T-helper 2 cell treated with Interferon-gamma antibody and Interleukin-4, amounts not matched to agents 5 μg/mL and 100 μg/mL, for 36 hours (primary cell): ENCODE measurements at regions not wholly inside any gene's neighbourhood (a gene's known extent, or its start where the extent isn't known, plus 50 kb on each side); places are given as distances from the start of the nearest gene placed in this dataset.

Experiments used
- DNase-seq: peaks from one replicate; pipeline ENCODE4 v3.0.0; 2021; ENCODE audit warnings: low spot score
- H3K27ac Mint-ChIP-seq: one replicate; pipeline ENCODE4 v1.8.0; 2021; ENCODE audit warnings: mild to moderate bottlenecking, mixed read lengths
- H3K27me3 Mint-ChIP-seq: one replicate; pipeline ENCODE4 v1.8.0; 2021; ENCODE audit warnings: low read depth, mixed read lengths
- H3K36me3 Mint-ChIP-seq: one replicate; pipeline ENCODE4 v1.8.0; 2021; ENCODE audit warnings: low read depth, mixed read lengths
- H3K4me1 Mint-ChIP-seq: one replicate; pipeline ENCODE4 v1.8.0; 2021; ENCODE audit warnings: low read depth, mixed read lengths
- H3K4me3 Mint-ChIP-seq: one replicate; pipeline ENCODE4 v1.8.0; 2022; ENCODE audit warnings: mild to moderate bottlenecking, moderate library complexity, mixed read lengths
- H3K9me3 Mint-ChIP-seq: one replicate; pipeline ENCODE4 v1.8.0; 2021; ENCODE audit warnings: mixed read lengths

DNA sequence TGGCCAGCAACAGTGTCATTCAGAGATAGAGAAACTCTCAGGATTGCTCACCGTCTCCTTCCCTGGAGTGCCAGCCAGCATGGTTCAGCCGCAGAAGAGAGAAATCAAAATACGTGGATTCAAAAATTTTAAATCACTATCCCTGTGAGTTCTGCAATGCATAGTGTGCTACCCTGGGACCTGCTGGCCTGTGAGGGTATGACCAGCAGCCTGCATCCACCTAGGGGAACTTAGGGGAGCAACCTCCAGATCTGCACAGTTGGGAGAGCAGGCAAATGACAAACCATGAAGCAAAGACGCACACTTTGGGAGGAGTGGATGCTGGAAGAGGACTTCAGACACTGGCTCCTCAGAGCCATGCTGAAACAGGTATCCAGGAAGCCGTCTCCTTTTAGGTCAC lies 639.3 kb downstream of the TNS3 start:
- peaks cover 8% of the 10 kb centered on the region for H3K9me3 Mint-ChIP-seq
- H3K27me3 Mint-ChIP-seq, result no peaks in the 10 kb centered on the region
- no peak for DNase-seq
- H3K4me3 Mint-ChIP-seq, result no peak overlapping the region
- no peak overlapping the region for H3K27ac Mint-ChIP-seq
- H3K36me3 Mint-ChIP-seq, result no peaks in the 10 kb centered on the region
- no peaks in the 10 kb centered on the region for H3K4me1 Mint-ChIP-seq

GRCh38 chr7:46940178-46940577 lies 641.7 kb downstream of the TNS3 start:
- Mint-ChIP-seq H3K27ac (no peak overlapping the region), H3K9me3 (peaks cover 8% of the 10 kb centered on the region), H3K4me3 (no peak overlapping the region), H3K27me3 (no peaks in the 10 kb centered on the region), H3K4me1 (no peaks in the 10 kb centered on the region), H3K36me3 (no peaks in the 10 kb centered on the region)
- no peak for DNase-seq

DNA sequence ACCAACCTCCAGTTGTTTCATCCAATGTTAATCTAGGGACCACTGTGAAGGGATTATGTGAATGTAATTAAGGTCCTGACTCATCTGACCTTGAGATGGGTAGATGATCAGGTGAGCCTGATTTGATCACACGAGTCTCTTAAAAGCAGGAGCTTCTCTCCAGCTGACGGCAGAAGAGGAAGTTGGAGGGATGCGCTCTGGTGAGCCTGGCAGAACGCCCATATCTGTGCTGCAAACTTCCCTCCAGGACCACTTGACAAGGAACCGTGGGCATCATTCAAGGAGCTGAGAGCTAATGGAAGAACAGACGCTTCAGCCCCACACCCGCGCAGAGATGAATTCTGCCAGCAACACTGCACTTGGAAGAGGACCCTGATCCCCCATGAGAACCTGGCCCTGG lies 642.4 kb downstream of the TNS3 start:
- no peak overlapping the region for H3K27ac Mint-ChIP-seq
- peaks cover 8% of the 10 kb centered on the region for H3K9me3 Mint-ChIP-seq
- H3K36me3 Mint-ChIP-seq, result no peaks in the 10 kb centered on the region
- H3K27me3 Mint-ChIP-seq, result no peaks in the 10 kb centered on the region
- H3K4me1 Mint-ChIP-seq, result no peaks in the 10 kb centered on the region
- H3K4me3 Mint-ChIP-seq, result no peak overlapping the region
- no peak for DNase-seq

DNA sequence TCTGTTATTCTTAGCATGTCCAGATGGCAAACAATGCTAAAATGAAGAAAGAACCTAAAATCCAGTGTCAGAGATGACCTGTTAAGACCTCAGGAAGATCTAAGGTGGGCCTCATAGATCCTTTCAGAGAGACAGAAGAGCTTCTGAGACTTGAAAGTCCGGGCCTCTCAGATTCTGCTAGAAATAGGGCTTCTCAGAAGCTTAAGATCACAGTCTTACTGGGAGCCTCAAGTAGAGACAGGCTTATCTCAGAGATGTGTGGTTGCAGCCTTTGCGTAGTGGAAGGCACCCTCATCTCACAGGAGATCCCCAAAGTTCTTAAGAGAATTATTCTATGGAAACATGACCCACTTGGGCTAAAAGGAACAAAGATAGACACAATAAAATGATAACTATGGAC lies 642.8 kb downstream of the TNS3 start:
- Mint-ChIP-seq H3K27me3 (no peaks in the 10 kb centered on the region), H3K9me3 (peaks cover 8% of the 10 kb centered on the region), H3K27ac (no peak overlapping the region), H3K4me1 (no peaks in the 10 kb centered on the region), H3K4me3 (no peak overlapping the region), H3K36me3 (no peaks in the 10 kb centered on the region)
- no peak for DNase-seq

- no peak overlapping the region for H3K4me3 Mint-ChIP-seq
- no peak overlapping the region for H3K27ac Mint-ChIP-seq
- no peaks in the 10 kb centered on the region for H3K4me1 Mint-ChIP-seq
- no peak for DNase-seq
- no peaks in the 10 kb centered on the region for H3K36me3 Mint-ChIP-seq
- peaks cover 8% of the 10 kb centered on the region for H3K9me3 Mint-ChIP-seq
- H3K27me3 Mint-ChIP-seq, result no peaks in the 10 kb centered on the region
Measured at GRCh38 chr7:46937826-46938225, 644.1 kb downstream of the TNS3 start.

- Mint-ChIP-seq H3K4me1 (no peaks in the 10 kb centered on the region), H3K27ac (no peak overlapping the region), H3K9me3 (peaks cover 12% of the 10 kb centered on the region), H3K4me3 (no peak overlapping the region), H3K27me3 (no peaks in the 10 kb centered on the region), H3K36me3 (no peaks in the 10 kb centered on the region)
- no peak for DNase-seq
Measured at GRCh38 chr7:46934198-46934825, 647.6 kb downstream of the TNS3 start.

- Mint-ChIP-seq H3K9me3 (peaks cover 12% of the 10 kb centered on the region), H3K4me3 (no peak overlapping the region), H3K36me3 (no peaks in the 10 kb centered on the region), H3K4me1 (no peaks in the 10 kb centered on the region), H3K27me3 (no peaks in the 10 kb centered on the region), H3K27ac (no peak overlapping the region)
- no peak for DNase-seq
Measured at GRCh38 chr7:46933596-46933995, 648.3 kb downstream of the TNS3 start.

DNA sequence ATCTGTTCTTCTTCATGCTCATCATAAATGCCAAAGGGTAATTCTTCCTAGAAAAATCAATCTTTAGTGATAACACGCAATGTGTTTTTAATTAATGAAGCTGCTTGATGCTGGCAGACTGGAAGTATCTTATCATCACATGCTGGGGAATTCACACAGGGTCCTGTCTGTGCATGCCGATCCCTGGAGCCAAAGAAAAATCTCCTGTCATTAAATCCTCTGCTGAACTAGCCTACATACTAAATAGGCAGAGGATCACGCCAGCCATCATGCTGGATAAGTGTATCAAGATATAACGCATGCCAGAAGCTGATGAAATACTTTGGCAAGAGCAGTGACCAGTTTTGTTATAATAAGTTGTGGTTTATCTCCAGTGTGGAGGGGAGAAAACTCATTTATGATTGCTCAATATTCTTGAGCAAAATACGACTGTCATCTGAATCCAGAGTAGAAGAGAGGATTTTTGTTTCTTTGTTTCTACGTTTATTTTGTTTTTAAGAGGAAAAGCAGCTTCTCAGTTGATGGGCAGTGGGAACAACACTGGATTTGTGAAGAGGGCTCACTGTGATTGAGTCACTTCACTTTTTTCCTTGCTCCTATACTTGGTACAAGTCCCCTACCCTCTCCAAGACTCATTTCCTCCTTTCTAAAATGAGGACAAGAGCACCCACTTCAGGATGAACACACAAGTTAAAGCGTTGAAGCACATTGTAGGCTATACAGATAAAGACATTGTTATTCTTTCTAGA lies 649.1 kb downstream of the TNS3 start:
- Mint-ChIP-seq H3K4me1 (no peaks in the 10 kb centered on the region), H3K27me3 (no peaks in the 10 kb centered on the region), H3K36me3 (no peaks in the 10 kb centered on the region), H3K9me3 (peaks cover 6% of the 10 kb centered on the region), H3K4me3 (no peak overlapping the region), H3K27ac (no peak overlapping the region)
- DNase-seq, result no peak

- Mint-ChIP-seq H3K36me3 (no peaks in the 10 kb centered on the region), H3K9me3 (peaks cover 4% of the 10 kb centered on the region), H3K4me1 (no peaks in the 10 kb centered on the region), H3K27me3 (no peaks in the 10 kb centered on the region), H3K27ac (no peak overlapping the region), H3K4me3 (no peak overlapping the region)
- DNase-seq, result no peak
Measured at GRCh38 chr7:46932306-46932675, 649.6 kb downstream of the TNS3 start.

DNA sequence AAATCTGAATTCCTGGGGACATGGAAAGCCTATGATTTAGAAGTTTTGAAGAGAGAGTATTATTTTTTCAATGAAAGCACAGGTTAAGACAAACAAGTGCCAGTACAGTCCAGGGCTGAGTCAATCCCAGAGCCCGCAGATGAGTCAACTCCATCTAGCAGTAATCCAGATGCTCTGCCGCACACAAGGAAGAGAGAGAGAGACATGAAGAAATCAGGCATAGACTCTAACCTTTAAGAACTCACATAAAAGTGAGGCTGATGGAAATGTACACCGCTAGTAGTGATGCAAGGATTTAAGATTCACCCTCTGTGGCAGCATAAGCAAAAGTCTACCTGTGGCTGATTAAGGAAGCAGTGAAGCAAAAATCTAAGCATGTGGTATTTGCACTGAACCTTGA lies 651.5 kb downstream of the TNS3 start:
- Mint-ChIP-seq H3K4me3 (no peak overlapping the region), H3K9me3 (peaks cover 4% of the 10 kb centered on the region), H3K27me3 (no peaks in the 10 kb centered on the region), H3K27ac (no peak overlapping the region), H3K36me3 (no peaks in the 10 kb centered on the region), H3K4me1 (no peaks in the 10 kb centered on the region)
- no peak for DNase-seq

- H3K27me3 Mint-ChIP-seq, result no peaks in the 10 kb centered on the region
Measured at GRCh38 chr7:46929359-46929758, 652.6 kb downstream of the TNS3 start.

DNA sequence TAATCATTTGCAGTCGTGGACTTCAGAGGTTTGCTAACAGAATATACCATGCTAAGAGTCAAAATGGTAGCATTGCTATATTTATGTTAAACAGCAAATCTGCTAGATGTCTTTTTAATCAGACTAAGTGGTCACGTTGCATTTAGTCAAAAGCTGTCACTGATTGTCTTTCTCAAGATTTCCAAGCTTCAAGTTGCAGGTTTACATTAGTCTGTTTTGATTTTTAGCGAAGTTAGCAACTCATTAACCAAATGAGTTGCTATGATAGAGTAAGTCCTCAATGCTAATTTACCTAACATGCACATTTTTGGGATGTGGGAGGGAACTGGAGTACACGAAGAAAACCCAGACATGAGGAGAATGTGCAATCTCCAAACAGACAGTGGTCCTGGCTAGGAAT lies 653.2 kb downstream of the TNS3 start:
- Mint-ChIP-seq H3K27me3 (no peaks in the 10 kb centered on the region), H3K4me1 (no peaks in the 10 kb centered on the region), H3K4me3 (no peak overlapping the region), H3K9me3 (peaks cover 4% of the 10 kb centered on the region), H3K27ac (no peak overlapping the region), H3K36me3 (no peaks in the 10 kb centered on the region)
- DNase-seq, result no peak

More at GRCh38 chr7:46929359-46929758, 652.6 kb downstream of the TNS3 start:
- Mint-ChIP-seq H3K4me1 (no peaks in the 10 kb centered on the region), H3K27ac (no peak overlapping the region), H3K4me3 (no peak overlapping the region), H3K9me3 (peaks cover 4% of the 10 kb centered on the region), H3K36me3 (no peaks in the 10 kb centered on the region)
- DNase-seq, result no peak

- Mint-ChIP-seq H3K27me3 (no peaks in the 10 kb centered on the region), H3K36me3 (no peaks in the 10 kb centered on the region), H3K9me3 (peaks cover 14% of the 10 kb centered on the region), H3K27ac (no peak overlapping the region), H3K4me3 (no peak overlapping the region), H3K4me1 (no peaks in the 10 kb centered on the region)
- DNase-seq, result no peak
Measured at GRCh38 chr7:46927131-46927810, 654.6 kb downstream of the TNS3 start.

GRCh38 chr7:46916581-46916980 lies 665.3 kb downstream of the TNS3 start:
- peaks cover 9% of the 10 kb centered on the region for H3K9me3 Mint-ChIP-seq
- H3K4me1 Mint-ChIP-seq, result no peaks in the 10 kb centered on the region
- no peaks in the 10 kb centered on the region for H3K36me3 Mint-ChIP-seq
- no peak for DNase-seq
- H3K27me3 Mint-ChIP-seq, result no peaks in the 10 kb centered on the region
- no peak overlapping the region for H3K27ac Mint-ChIP-seq
- H3K4me3 Mint-ChIP-seq, result no peak overlapping the region
